ENCODE measurements at regions not wholly inside any gene's neighbourhood (a gene's known extent, or its start where the extent isn't known, plus 50 kb on each side); places are given as distances from the start of the nearest gene placed in this dataset.

DNA sequence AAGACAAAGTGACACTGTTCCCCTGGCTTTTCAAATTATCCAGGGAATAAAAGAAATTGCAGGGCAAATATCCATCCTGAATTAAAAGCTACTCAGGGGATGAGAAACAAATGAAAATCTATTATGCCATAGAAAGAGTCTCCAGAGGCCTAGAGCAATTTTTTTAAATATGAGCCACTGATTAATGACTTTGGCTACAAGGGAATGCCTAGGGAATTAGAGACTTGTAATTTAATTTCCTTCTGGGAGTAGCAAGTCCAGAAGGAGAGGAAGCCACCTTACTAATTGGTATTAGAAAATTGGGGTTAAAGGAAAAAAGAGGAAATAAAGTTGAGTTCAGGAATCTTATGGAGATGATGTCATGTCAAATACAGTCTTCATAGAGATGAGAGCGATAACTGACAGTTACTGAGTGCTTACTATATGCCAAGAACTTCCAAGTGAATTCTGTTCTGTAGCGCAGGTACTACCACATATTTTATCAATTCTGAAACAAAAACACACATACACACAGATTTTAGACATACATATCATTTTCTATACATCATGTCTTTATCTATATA, 304.4 kb downstream of the DUSP6 start:
- no peak for TF ChIP-seq CTCF (optimal IDR thresholded peaks at IDR 0.05 in 1 of 3, IDR thresholded peaks at IDR 0.05 in 1 of 3, conservative IDR thresholded peaks at IDR 0.05 in 1 of 3; ENCODE audit: extremely low read depth in 1 of 3, insufficient read depth in 2 of 3, low read length in 3 of 3)
- TF ChIP-seq EZH2 (IDR thresholded peaks at IDR 0.05; ENCODE audit: low read length) = no peak
